Neural cell (in vitro differentiated cells): ENCODE measurements at regions not wholly inside any gene's neighbourhood (a gene's known extent, or its start where the extent isn't known, plus 50 kb on each side); places are given as distances from the start of the nearest gene placed in this dataset.

ENCODE experiments used
- H2AFZ ChIP-seq: fragments of 200-600, 300-800 bp; sonication (generic), shearing (Covaris generic); 2 replicates; pipeline ENCODE4 v1.6.0; 2014; ENCODE audit warnings: low read depth, mild to moderate bottlenecking, antibody characterized with exemption, low read length, moderate library complexity
- H3F3A ChIP-seq: fragments of 200-600 bp; shearing (Covaris generic); 2 replicates; pipeline ENCODE4 v1.6.1; 2016; ENCODE audit warnings: mild to moderate bottlenecking, moderate library complexity, mixed read lengths, antibody characterized with exemption, low read length; ENCODE audit not compliant: insufficient read depth, poor library complexity, severe bottlenecking
- H3K27ac ChIP-seq: fragments of 200-600, 300-800 bp; sonication (generic), shearing (Covaris generic); 2 replicates; pipeline ENCODE4 v1.5.1; 2014; ENCODE audit warnings: mild to moderate bottlenecking, low read length, moderate library complexity
- H3K27me3 ChIP-seq: fragments of 300-800, 200-600 bp; sonication (generic), shearing (Covaris generic); 2 replicates; pipeline ENCODE4 v1.6.0; 2014; ENCODE audit warnings: mild to moderate bottlenecking, low read depth, low read length, moderate library complexity; ENCODE audit not compliant: insufficient read depth
- H3K36me3 ChIP-seq: fragments of 300-800, 200-600 bp; sonication (generic), shearing (Covaris generic); 2 replicates; pipeline ENCODE4 v1.5.1; 2014; ENCODE audit warnings: mild to moderate bottlenecking, antibody characterized with exemption, low read length, moderate library complexity; ENCODE audit not compliant: insufficient read depth
- H3K4me2 ChIP-seq: fragments of 300-800, 200-600 bp; sonication (generic), shearing (Covaris generic); 2 replicates; pipeline ENCODE4 v1.6.0; 2014; ENCODE audit warnings: mild to moderate bottlenecking, low read length
- H3K4me3 ChIP-seq: fragments of 300-800, 200-600 bp; sonication (generic), shearing (Covaris generic); 2 replicates; pipeline ENCODE4 v1.5.1; 2014; ENCODE audit warnings: mild to moderate bottlenecking, low read length, moderate library complexity
- H3K79me2 ChIP-seq: fragments of 200-600 bp; shearing (Covaris generic); replicated peaks from 2 replicates; pipeline ENCODE4 v1.6.0; 2014; ENCODE audit warnings: mild to moderate bottlenecking, low read length, moderate library complexity; ENCODE audit not compliant: insufficient read depth
- H3K9ac ChIP-seq: fragments of 300-800, 200-600 bp; sonication (generic), shearing (Covaris generic); 2 replicates; pipeline ENCODE4 v1.6.1; 2016; ENCODE audit warnings: mild to moderate bottlenecking, low read length, mixed read lengths
- H3K9me2 ChIP-seq: fragments of 200-600 bp; shearing (Covaris generic); 2 replicates; pipeline ENCODE4 v1.6.1; 2016; ENCODE audit warnings: mild to moderate bottlenecking, low read length, mixed read lengths; ENCODE audit not compliant: insufficient read depth
- H3K9me3 ChIP-seq: fragments of 200-600, 300-800 bp; sonication (generic), shearing (Covaris generic); 2 replicates; pipeline ENCODE4 v1.6.1; 2016; ENCODE audit warnings: mild to moderate bottlenecking, mixed run types, low read length, moderate library complexity, mixed read lengths
- H4K20me1 ChIP-seq: fragments of 200-600 bp; shearing (Covaris generic); 2 replicates; pipeline ENCODE4 v1.6.1; 2016; ENCODE audit warnings: mild to moderate bottlenecking, mixed run types; ENCODE audit not compliant: insufficient read depth
- CTCF ChIP-seq: fragments of 450-650 bp; IDR thresholded peaks from 2 replicates; pipeline ENCODE4 v1.5.1; 2014; ENCODE audit warnings: antibody characterized with exemption, mild to moderate bottlenecking, moderate library complexity; ENCODE audit not compliant: poor library complexity, severe bottlenecking
- EP300 ChIP-seq: fragments of 450-650 bp; conservative IDR thresholded peaks from 2 replicates; pipeline ENCODE4 v1.6.1; 2014; ENCODE audit warnings: antibody characterized with exemption, mild to moderate bottlenecking, moderate library complexity; ENCODE audit not compliant: poor library complexity, severe bottlenecking
- EZH2 ChIP-seq: fragments of 200-600, 300-800 bp; shearing (Covaris generic), sonication (generic); IDR thresholded peaks from 2 replicates; pipeline ENCODE4 v1.6.1; 2014; ENCODE audit warnings: antibody characterized with exemption, low read length, borderline replicate concordance, mild to moderate bottlenecking; ENCODE audit not compliant: insufficient read depth, poor library complexity, severe bottlenecking
- MXI1 ChIP-seq: fragments of 450-650 bp; conservative IDR thresholded peaks from 2 replicates; pipeline ENCODE4 v1.6.1; 2014; ENCODE audit warnings: antibody characterized with exemption, mild to moderate bottlenecking; ENCODE audit not compliant: poor library complexity, severe bottlenecking
- POLR2AphosphoS5 ChIP-seq: IDR thresholded peaks from 2 replicates; pipeline ENCODE4 v1.6.1; 2012
- RAD21 ChIP-seq: fragments of 450-650 bp; conservative IDR thresholded peaks from 2 replicates; pipeline ENCODE4 v1.6.1; 2014; ENCODE audit warnings: antibody characterized with exemption, mild to moderate bottlenecking, moderate library complexity
- SMC3 ChIP-seq: fragments of 450-650 bp; conservative IDR thresholded peaks from 2 replicates; pipeline ENCODE4 v1.6.1; 2014; ENCODE audit warnings: antibody characterized with exemption, mild to moderate bottlenecking, moderate library complexity; ENCODE audit not compliant: poor library complexity
- TAF1 ChIP-seq: IDR thresholded peaks from 2 replicates; pipeline ENCODE4 v1.6.1; 2012; ENCODE audit warnings: low read depth
- TF ChIP-seq, protein P1 (sequence below): IDR thresholded peaks from 2 replicates; pipeline ENCODE4 v1.6.1; 2012; ENCODE audit warnings: borderline replicate concordance

- Histone ChIP-seq H3K4me3 (no peak overlapping the region), H3K27me3 (no peaks in the 10 kb centered on the region), H3K9me3 (no peaks in the 10 kb centered on the region), H3K79me2 (no peaks in the 10 kb centered on the region), H3K27ac (no peak overlapping the region), H3F3A (no peaks in the 10 kb centered on the region), H2AFZ (no peak overlapping the region), H4K20me1 (no peaks in the 10 kb centered on the region), H3K36me3 (no peaks in the 10 kb centered on the region), H3K4me2 (no peak overlapping the region), H3K9me2 (no peaks in the 10 kb centered on the region), H3K9ac (no peak overlapping the region)
- TF ChIP-seq, protein P1, sequence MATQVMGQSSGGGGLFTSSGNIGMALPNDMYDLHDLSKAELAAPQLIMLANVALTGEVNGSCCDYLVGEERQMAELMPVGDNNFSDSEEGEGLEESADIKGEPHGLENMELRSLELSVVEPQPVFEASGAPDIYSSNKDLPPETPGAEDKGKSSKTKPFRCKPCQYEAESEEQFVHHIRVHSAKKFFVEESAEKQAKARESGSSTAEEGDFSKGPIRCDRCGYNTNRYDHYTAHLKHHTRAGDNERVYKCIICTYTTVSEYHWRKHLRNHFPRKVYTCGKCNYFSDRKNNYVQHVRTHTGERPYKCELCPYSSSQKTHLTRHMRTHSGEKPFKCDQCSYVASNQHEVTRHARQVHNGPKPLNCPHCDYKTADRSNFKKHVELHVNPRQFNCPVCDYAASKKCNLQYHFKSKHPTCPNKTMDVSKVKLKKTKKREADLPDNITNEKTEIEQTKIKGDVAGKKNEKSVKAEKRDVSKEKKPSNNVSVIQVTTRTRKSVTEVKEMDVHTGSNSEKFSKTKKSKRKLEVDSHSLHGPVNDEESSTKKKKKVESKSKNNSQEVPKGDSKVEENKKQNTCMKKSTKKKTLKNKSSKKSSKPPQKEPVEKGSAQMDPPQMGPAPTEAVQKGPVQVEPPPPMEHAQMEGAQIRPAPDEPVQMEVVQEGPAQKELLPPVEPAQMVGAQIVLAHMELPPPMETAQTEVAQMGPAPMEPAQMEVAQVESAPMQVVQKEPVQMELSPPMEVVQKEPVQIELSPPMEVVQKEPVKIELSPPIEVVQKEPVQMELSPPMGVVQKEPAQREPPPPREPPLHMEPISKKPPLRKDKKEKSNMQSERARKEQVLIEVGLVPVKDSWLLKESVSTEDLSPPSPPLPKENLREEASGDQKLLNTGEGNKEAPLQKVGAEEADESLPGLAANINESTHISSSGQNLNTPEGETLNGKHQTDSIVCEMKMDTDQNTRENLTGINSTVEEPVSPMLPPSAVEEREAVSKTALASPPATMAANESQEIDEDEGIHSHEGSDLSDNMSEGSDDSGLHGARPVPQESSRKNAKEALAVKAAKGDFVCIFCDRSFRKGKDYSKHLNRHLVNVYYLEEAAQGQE, result no peak
- TF ChIP-seq MXI1 (no peak), RAD21 (no peak), EP300 (no peak)
Observed at GRCh38 chr6:11341303-11341702, 108.8 kb upstream of the NEDD9 start.

DNA sequence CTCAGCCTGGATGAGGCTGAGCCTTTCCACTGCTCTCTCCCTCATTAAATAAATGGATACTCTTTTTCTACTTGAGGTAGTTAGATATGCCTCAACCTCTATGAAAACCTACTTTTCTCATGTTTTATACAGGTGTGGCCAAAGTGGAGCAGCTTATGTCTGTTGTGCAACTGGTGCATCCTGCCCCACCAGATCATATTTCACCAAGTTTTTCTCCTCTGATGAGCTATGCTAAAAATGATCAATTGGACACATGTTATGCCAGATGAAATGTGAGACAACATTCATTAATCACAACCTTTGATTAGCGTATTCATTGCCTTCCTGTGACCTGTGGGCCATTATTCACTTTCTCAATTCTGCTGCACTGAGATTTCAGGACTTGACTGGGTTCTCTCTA is 106.9 kb upstream of the NEDD9 start:
- no peaks in the 10 kb centered on the region for H3K27me3 ChIP-seq
- H3K36me3 ChIP-seq, result no peaks in the 10 kb centered on the region
- no peaks in the 10 kb centered on the region for H3F3A ChIP-seq
- no peak overlapping the region for H3K4me3 ChIP-seq
- H3K27ac ChIP-seq, result no peak overlapping the region
- no peak overlapping the region for H3K9ac ChIP-seq
- H3K4me2 ChIP-seq, result no peak overlapping the region
- no peaks in the 10 kb centered on the region for H4K20me1 ChIP-seq
- no peak for TF ChIP-seq TAF1
- TF ChIP-seq EP300, result no peak
- no peak for TF ChIP-seq CTCF
- no peak for TF ChIP-seq POLR2AphosphoS5
- TF ChIP-seq, protein P1, result no peak
- TF ChIP-seq RAD21, result no peak
- no peak for TF ChIP-seq SMC3
- TF ChIP-seq EZH2, result no peak
- no peak for TF ChIP-seq MXI1
- H3K9me2 ChIP-seq, result no peaks in the 10 kb centered on the region
- H3K79me2 ChIP-seq, result no peaks in the 10 kb centered on the region
- H2AFZ ChIP-seq, result no peak overlapping the region
- no peaks in the 10 kb centered on the region for H3K9me3 ChIP-seq
